ENCODE measurements at regions not wholly inside any gene's neighbourhood (a gene's known extent, or its start where the extent isn't known, plus 50 kb on each side); places are given as distances from the start of the nearest gene placed in this dataset.
A peak's percentile ranks its signal among the peaks of the same experiment; 100 is the strongest.

- Mint-ChIP-seq H3K27ac (ENCODE audit: unreplicated experiment) (no peak overlapping the region), H3K4me3 (ENCODE audit: unreplicated experiment) (no peak overlapping the region), H3K9me3 (ENCODE audit: unreplicated experiment) (no peaks in the 10 kb centered on the region), H3K27me3 (ENCODE audit: low read depth, unreplicated experiment) (no peaks in the 10 kb centered on the region), H3K4me1 (ENCODE audit: low read depth, unreplicated experiment) (peaks cover 27% of the 10 kb centered on the region), H3K36me3 (ENCODE audit: low read depth, unreplicated experiment) (no peaks in the 10 kb centered on the region)
- Histone ChIP-seq H3K36me3 (ENCODE audit: insufficient read depth, low read length) (no peaks in the 10 kb centered on the region), H3K9me3 (ENCODE audit: insufficient read depth, low read depth, low read length) (no peaks in the 10 kb centered on the region), H3K79me2 (ENCODE audit: insufficient read depth, low read length) (no peaks in the 10 kb centered on the region), H3K4me2 (ENCODE audit: low read length) (no peak overlapping the region), H3K4me1 (ENCODE audit: insufficient read depth, low read length) (peaks cover 12% of the 10 kb centered on the region), H3K27me3 (ENCODE audit: insufficient read depth, low read length) (no peaks in the 10 kb centered on the region), H4K20me1 (ENCODE audit: insufficient read depth, low read length) (no peaks in the 10 kb centered on the region), H3K27ac (ENCODE audit: low read depth, low read length) (no peak overlapping the region), H3K9ac (ENCODE audit: low read length) (no peak overlapping the region), H2AFZ (ENCODE audit: low read depth, low read length) (no peak overlapping the region), H3K4me3 (ENCODE audit: insufficient read depth, low read depth, low read length) (no peak overlapping the region)
- DNase-seq (ENCODE audit: low read depth) (no peak), FAIRE-seq (no peak)
- TF ChIP-seq, protein P1, sequence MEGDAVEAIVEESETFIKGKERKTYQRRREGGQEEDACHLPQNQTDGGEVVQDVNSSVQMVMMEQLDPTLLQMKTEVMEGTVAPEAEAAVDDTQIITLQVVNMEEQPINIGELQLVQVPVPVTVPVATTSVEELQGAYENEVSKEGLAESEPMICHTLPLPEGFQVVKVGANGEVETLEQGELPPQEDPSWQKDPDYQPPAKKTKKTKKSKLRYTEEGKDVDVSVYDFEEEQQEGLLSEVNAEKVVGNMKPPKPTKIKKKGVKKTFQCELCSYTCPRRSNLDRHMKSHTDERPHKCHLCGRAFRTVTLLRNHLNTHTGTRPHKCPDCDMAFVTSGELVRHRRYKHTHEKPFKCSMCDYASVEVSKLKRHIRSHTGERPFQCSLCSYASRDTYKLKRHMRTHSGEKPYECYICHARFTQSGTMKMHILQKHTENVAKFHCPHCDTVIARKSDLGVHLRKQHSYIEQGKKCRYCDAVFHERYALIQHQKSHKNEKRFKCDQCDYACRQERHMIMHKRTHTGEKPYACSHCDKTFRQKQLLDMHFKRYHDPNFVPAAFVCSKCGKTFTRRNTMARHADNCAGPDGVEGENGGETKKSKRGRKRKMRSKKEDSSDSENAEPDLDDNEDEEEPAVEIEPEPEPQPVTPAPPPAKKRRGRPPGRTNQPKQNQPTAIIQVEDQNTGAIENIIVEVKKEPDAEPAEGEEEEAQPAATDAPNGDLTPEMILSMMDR (IDR thresholded peaks at IDR 0.05; ENCODE audit: insufficient read depth, low read depth, low read length): no peak
- no peak for TF ChIP-seq EZH2 (IDR thresholded peaks at IDR 0.05; ENCODE audit: insufficient read depth, low read length)
Measured at GRCh38 chr1:234874291-234875288, 254.0 kb downstream of the TOMM20 start.

DNA sequence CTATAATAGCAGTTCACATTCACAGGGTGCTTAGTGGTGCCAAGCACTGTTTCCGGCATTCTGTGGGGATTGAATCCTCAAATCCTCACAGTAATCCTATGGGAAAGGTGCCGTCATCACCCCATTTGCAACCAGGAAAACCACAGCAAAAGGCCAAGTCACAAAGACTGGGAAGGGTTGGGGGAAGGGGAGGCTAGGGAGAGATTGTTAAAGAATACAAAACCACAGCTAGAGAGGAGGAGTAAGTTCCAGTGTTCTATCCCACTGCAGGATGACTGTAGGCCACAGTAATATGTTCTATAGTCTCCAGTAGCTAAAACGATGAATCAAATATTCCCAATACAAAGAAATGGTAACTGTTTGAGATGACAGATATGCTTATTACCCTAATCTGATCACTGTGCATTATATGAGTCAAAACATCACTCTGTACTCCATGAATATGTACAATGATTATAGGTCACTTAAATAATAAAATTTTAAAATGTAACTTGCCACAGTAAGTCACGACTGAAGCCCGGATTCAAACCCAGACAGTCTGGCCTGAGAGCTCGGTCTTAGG lies 256.8 kb downstream of the TOMM20 start:
- TF ChIP-seq, protein P1 (IDR thresholded peaks at IDR 0.05; ENCODE audit: insufficient read depth, low read depth, low read length): no peak
- TF ChIP-seq EZH2 (IDR thresholded peaks at IDR 0.05; ENCODE audit: insufficient read depth, low read length): no peak
- H3K4me1 Mint-ChIP-seq (ENCODE audit: low read depth, unreplicated experiment): peaks cover 34% of the 10 kb centered on the region
- H3K4me1 ChIP-seq (ENCODE audit: insufficient read depth, low read length): peaks cover 16% of the 10 kb centered on the region
- DNase-seq (ENCODE audit: low read depth): peak; percentile 80
- H3K4me2 ChIP-seq (ENCODE audit: low read length): peak overlapping the region; percentile 24
- H3K9me3 Mint-ChIP-seq (ENCODE audit: unreplicated experiment): no peaks in the 10 kb centered on the region
- no peak for FAIRE-seq
- H3K27ac ChIP-seq (ENCODE audit: low read depth, low read length): peak overlapping the region; percentile 39
- no peak overlapping the region for H3K4me3 ChIP-seq (ENCODE audit: insufficient read depth, low read depth, low read length)
- H3K36me3 Mint-ChIP-seq (ENCODE audit: low read depth, unreplicated experiment): no peaks in the 10 kb centered on the region
- H3K27me3 ChIP-seq (ENCODE audit: insufficient read depth, low read length): no peaks in the 10 kb centered on the region
- H3K36me3 ChIP-seq (ENCODE audit: insufficient read depth, low read length): no peaks in the 10 kb centered on the region
- H3K79me2 ChIP-seq (ENCODE audit: insufficient read depth, low read length): no peaks in the 10 kb centered on the region
- H3K27ac Mint-ChIP-seq (ENCODE audit: unreplicated experiment): peak overlapping the region; percentile 58
- H3K9me3 ChIP-seq (ENCODE audit: insufficient read depth, low read depth, low read length): no peaks in the 10 kb centered on the region
- no peak overlapping the region for H2AFZ ChIP-seq (ENCODE audit: low read depth, low read length)
- no peaks in the 10 kb centered on the region for H4K20me1 ChIP-seq (ENCODE audit: insufficient read depth, low read length)
- H3K27me3 Mint-ChIP-seq (ENCODE audit: low read depth, unreplicated experiment): no peaks in the 10 kb centered on the region
- no peak overlapping the region for H3K4me3 Mint-ChIP-seq (ENCODE audit: unreplicated experiment)
- peak overlapping the region; percentile 10 for H3K9ac ChIP-seq (ENCODE audit: low read length)

Data from astrocyte (in vitro differentiated cells and primary cell).